Ascending aorta (tissue), 2 donors: ENCODE measurements at regions not wholly inside any gene's neighbourhood (a gene's known extent, or its start where the extent isn't known, plus 50 kb on each side); places are given as distances from the start of the nearest gene placed in this dataset.

Experiments used
- DNase-seq, 2 donors: peaks; one replicate each; pipeline ENCODE4 v3.0.0-alpha.2; 2019; ENCODE audit warnings: low spot score in 2 of 2
- H3K27ac ChIP-seq, 2 donors: fragments of 200-600 bp; sonication (generic); one replicate each; pipeline ENCODE4 v1.5.1; 2016 to 2017; ENCODE audit warnings: mild to moderate bottlenecking in 1 of 2
- H3K27me3 ChIP-seq: fragments of 200-600 bp; sonication (generic); one replicate; pipeline ENCODE4 v1.5.1; 2017
- H3K36me3 ChIP-seq, 2 donors: fragments of 200-600 bp; sonication (generic); one replicate each; pipeline ENCODE4 v1.5.1; 2016
- H3K4me1 ChIP-seq, 2 donors: fragments of 200-600 bp; sonication (generic); one replicate each; pipeline ENCODE4 v1.5.1; 2016 to 2017; ENCODE audit warnings: mild to moderate bottlenecking in 1 of 2
- H3K4me3 ChIP-seq, 2 donors: fragments of 200-600 bp; sonication (generic); one replicate each; pipeline ENCODE4 v1.5.1; 2016 to 2017; ENCODE audit warnings: mild to moderate bottlenecking in 1 of 2
- H3K9me3 ChIP-seq, 2 donors: fragments of 200-600 bp; sonication (generic); one replicate each; pipeline ENCODE4 v1.5.1; 2016
- CTCF ChIP-seq, 3 experiments: fragments of 200-600 bp in 2 of 3; fragments of 450-650 bp in 1 of 3; sonication (generic) in 2 of 3; IDR thresholded peaks; one replicate each; pipeline ENCODE4 v1.5.1; 2016 to 2019; ENCODE audit warnings: antibody characterized with exemption in 3 of 3, mild to moderate bottlenecking in 1 of 3, moderate library complexity in 1 of 3
- intact Hi-C: fragments of 100-400 bp; cut with DNase I; formaldehyde crosslinking; loops from one replicate; pipeline ENCODE4 v1.15.1; 2023

GRCh38 chr12:13454991-13455777 lies 258.7 kb downstream of the EMP1 start:
- no peaks in the 10 kb centered on the region for H3K9me3 ChIP-seq
- H3K27ac ChIP-seq, result no peak overlapping the region
- intact Hi-C loops, result no loop called here
- no peaks in the 10 kb centered on the region for H3K27me3 ChIP-seq
- no peak for TF ChIP-seq CTCF (IDR thresholded peaks at IDR 0.05)
- H3K4me1 ChIP-seq, result no peaks in the 10 kb centered on the region
- no peak for DNase-seq
- no peak overlapping the region for H3K4me3 ChIP-seq
- H3K36me3 ChIP-seq, result no peaks in the 10 kb centered on the region

DNA sequence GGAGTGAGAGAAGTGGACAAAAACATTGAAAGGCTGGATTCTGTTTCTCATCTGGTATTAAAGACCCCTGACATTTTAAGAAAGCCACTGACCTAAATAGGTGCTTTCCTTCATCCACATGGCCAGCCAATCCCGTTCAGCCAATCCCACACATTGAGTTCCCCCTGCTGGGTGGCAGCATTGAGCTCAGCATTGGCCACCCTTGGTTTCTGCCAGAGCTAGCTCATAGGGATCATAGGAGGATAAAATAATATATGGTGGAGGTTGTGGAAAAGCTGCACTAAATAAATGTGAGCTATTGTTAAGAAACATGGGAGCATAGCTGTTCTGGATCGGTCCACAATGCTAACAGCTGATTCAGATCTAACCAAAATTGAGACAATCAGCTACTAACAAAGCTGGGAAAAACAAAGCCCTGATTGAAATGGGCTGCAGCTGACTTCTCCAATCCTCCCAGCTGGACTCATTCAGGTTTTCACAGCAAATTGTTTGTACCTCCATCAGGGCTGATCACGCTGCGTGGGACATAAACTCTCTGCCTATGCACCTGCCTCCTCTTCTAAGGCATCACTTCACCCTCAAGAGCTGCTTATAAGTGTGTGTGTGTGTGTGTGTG lies 256.5 kb downstream of the EMP1 start:
- Histone ChIP-seq H3K4me1 (no peaks in the 10 kb centered on the region), H3K36me3 (no peaks in the 10 kb centered on the region), H3K4me3 (no peak overlapping the region), H3K27me3 (no peaks in the 10 kb centered on the region), H3K9me3 (no peaks in the 10 kb centered on the region), H3K27ac (no peak overlapping the region)
- intact Hi-C loops, result no loop called here
- TF ChIP-seq CTCF (IDR thresholded peaks at IDR 0.05), result no peak
- no peak for DNase-seq

DNA sequence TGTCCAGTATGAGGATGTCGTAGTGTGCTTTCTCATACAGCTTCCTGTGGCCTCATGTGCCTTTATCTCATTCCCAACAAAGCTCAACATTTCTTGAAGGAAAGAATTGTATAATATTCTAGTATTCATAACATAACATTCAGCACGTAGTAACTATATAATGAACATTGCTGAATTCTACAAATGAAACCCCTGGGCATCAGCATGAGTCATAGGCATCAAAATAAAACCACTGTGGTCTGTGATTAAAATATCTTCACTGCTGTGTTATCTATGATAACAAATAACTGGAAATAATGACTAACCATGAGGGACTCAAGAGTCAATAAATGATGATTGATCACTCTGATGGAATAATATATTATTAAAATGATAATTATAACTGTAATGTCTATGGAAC lies 255.2 kb downstream of the EMP1 start:
- intact Hi-C loops, result no loop called here
- TF ChIP-seq CTCF (IDR thresholded peaks at IDR 0.05), result no peak

DNA sequence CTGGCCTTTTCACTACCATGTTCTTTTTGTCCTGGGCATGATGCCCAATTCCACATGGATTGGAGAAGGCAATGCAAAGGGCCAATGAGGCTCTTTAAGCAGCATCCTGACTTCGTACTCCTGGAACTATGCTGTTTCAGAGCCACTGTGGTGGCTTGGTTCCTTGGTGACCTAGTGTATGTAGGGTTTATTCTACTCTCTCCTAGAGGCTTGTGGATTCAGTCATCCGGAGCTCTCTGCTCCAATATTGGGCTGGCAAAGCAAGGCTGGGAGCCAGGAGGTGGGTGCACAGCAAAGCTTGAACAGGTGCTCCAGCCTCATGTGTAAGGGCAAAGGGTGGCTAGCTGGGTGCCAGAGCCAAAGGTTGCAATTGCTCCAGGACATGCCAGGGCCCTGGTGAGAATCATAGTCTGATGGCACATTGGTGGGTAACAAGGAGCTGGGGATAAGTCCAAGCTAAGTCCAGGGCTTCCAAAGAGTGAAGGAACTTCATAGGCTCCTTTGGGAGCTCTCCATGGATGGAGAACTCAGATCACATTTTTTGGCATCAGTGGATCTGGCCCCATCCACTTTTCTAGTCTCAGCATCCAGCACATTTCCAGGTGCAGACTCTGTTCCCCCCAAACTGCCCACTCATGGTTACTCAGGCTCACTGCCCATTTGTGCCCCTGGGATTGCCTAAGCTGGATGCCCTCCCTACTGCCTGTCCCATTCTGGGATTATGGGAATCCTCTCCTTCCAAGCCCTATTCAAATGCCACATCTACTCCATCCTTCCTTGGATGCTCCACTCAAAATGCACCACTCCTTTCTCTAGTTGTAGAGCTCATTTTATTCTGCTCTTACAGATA lies 253.9 kb downstream of the EMP1 start:
- Histone ChIP-seq H3K36me3 (no peaks in the 10 kb centered on the region), H3K4me1 (no peaks in the 10 kb centered on the region), H3K9me3 (no peaks in the 10 kb centered on the region), H3K27ac (no peak overlapping the region), H3K4me3 (no peak overlapping the region), H3K27me3 (no peaks in the 10 kb centered on the region)
- intact Hi-C loops, result no loop called here
- TF ChIP-seq CTCF (IDR thresholded peaks at IDR 0.05), result no peak
- no peak for DNase-seq

More for the DNA sequence above, 255.2 kb downstream of the EMP1 start:
- Histone ChIP-seq H3K9me3 (no peaks in the 10 kb centered on the region), H3K4me1 (no peaks in the 10 kb centered on the region), H3K27ac (no peak overlapping the region), H3K27me3 (no peaks in the 10 kb centered on the region), H3K36me3 (no peaks in the 10 kb centered on the region), H3K4me3 (no peak overlapping the region)
- DNase-seq, result no peak

- Histone ChIP-seq H3K4me3 (no peak overlapping the region), H3K36me3 (no peaks in the 10 kb centered on the region), H3K27ac (no peak overlapping the region), H3K9me3 (no peaks in the 10 kb centered on the region), H3K4me1 (no peaks in the 10 kb centered on the region), H3K27me3 (no peaks in the 10 kb centered on the region)
- intact Hi-C loops, result no loop called here
- no peak for TF ChIP-seq CTCF (IDR thresholded peaks at IDR 0.05)
- DNase-seq, result no peak
Measured at GRCh38 chr12:13444076-13444475, 247.6 kb downstream of the EMP1 start.
